Epithelial cell of proximal tubule (primary cell): ENCODE measurements at regions not wholly inside any gene's neighbourhood (a gene's known extent, or its start where the extent isn't known, plus 50 kb on each side); places are given as distances from the start of the nearest gene placed in this dataset.
"Not testable (repeated sequence)": the region's sequence is repeated elsewhere in the genome, so short reads cannot be mapped to it uniquely, and the experiment has no call there.

Experiments used
- DNase-seq: peaks from one replicate; pipeline ENCODE4 v3.0.0-alpha.2; 2011; ENCODE audit warnings: low read depth
- H3K4me3 ChIP-seq: 2 replicates; pipeline ENCODE4 v1.5.1; 2011; ENCODE audit warnings: low read depth, mild to moderate bottlenecking, low read length
- CTCF ChIP-seq: conservative IDR thresholded peaks from 2 replicates; pipeline ENCODE4 v1.5.1; 2012; ENCODE audit warnings: low read depth, mild to moderate bottlenecking, low read length

- DNase-seq: no peak
- TF ChIP-seq CTCF: peak; percentile 82
These were observed 242.3 kb downstream of the LMX1A start for GRCh38 chr1:165114022-165114888.

GRCh38 chr1:165112260-165112659 lies 244.3 kb downstream of the LMX1A start:
- TF ChIP-seq CTCF: no peak
- H3K4me3 ChIP-seq: no peak overlapping the region
- DNase-seq: no peak

More at GRCh38 chr1:165114022-165114888, 242.3 kb downstream of the LMX1A start:
- no peak overlapping the region for H3K4me3 ChIP-seq

GRCh38 chr1:165109013-165109412 lies 247.5 kb downstream of the LMX1A start:
- no peak for DNase-seq
- H3K4me3 ChIP-seq: no peak overlapping the region
- no peak for TF ChIP-seq CTCF

GRCh38 chr1:165092542-165093162 lies 263.9 kb downstream of the LMX1A start:
- not testable (repeated sequence) for DNase-seq, H3K4me3 ChIP-seq

GRCh38 chr1:165080253-165080896 lies 276.1 kb downstream of the LMX1A start:
- no peak for TF ChIP-seq CTCF
- no peak for DNase-seq
- no peak overlapping the region for H3K4me3 ChIP-seq

- DNase-seq: no peak
- no peak for TF ChIP-seq CTCF
- no peak overlapping the region for H3K4me3 ChIP-seq
These were observed 278.1 kb downstream of the LMX1A start for GRCh38 chr1:165078391-165078790.

- no peak overlapping the region for H3K4me3 ChIP-seq
- no peak for DNase-seq
- peak; percentile 66 for TF ChIP-seq CTCF
These were observed 280.7 kb downstream of the LMX1A start for GRCh38 chr1:165075725-165076370.
